Fibroblast of the aortic adventitia (primary cell): ENCODE measurements at regions not wholly inside any gene's neighbourhood (a gene's known extent, or its start where the extent isn't known, plus 50 kb on each side); places are given as distances from the start of the nearest gene placed in this dataset.

Source experiments
- DNase-seq: peaks from one replicate; pipeline ENCODE4 v3.0.0-alpha.2; 2010; ENCODE audit warnings: low read depth
- H3K4me3 ChIP-seq: 2 replicates; pipeline ENCODE4 v1.5.1; 2011; ENCODE audit warnings: low read depth, mild to moderate bottlenecking, control low read depth, low read length, moderate library complexity
- CTCF ChIP-seq: IDR thresholded peaks from 2 replicates; pipeline ENCODE4 v1.5.1; 2011; ENCODE audit warnings: mild to moderate bottlenecking, low read length, control low read depth, inconsistent platforms; ENCODE audit not compliant: insufficient read depth

DNA sequence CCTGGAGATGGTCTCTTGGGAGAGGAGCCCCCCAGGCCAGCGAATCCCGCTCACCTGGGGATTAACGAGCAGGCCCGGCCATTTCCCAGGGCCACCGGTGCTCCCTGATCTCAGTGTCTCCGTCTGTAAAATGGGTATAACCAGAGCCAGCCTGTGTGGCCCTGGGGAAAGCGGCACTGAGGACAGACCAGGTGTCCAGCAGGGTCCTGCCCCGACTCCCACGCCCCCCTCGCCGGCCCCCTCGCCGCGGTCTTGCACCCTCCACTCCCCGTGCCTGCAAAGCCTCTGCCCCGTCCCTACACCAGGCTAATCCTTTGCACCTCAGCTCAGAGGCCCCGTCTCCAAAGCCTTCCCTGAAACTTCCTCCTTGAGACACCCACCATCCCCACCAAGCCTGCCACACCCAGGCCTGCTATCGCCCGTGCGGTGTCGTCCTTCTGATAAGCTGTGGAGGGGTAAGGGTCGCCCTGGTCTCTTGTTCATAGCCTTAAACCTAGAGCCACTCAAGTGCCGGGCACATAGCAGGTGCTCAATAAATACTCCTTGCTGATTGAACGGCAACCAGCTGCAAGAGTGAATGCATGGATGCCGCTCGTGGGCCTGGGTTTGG, 259.1 kb downstream of the C16orf95 start:
- no peak for TF ChIP-seq CTCF
- no peak overlapping the region for H3K4me3 ChIP-seq
- DNase-seq, result no peak

DNA sequence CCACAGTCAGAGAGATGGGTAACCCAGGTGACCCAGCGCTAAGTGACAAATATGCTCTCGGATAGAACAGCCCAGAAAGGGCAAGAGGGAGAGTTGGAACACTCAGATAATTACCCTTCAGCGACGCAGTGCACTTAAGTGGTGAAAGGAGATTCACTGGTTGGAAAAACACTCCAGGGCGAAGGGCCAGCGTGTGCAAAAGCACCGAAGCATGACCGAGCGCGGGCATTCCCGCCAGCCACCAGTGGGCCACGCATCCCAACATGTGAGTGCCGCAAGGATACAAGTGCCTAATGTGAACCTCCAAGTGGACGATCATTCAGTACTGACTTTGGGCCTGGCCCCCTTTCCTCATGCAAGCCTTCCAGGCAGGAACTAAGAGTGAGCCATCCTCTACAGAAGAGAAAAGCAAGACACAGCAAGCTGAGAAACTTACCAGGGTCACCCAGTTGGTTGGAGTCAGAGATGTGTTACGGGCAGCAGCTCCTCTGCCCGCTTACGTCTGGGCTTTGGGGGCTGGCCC, 258.4 kb downstream of the C16orf95 start:
- no peak for DNase-seq
- H3K4me3 ChIP-seq, result no peak overlapping the region
- no peak for TF ChIP-seq CTCF

DNA sequence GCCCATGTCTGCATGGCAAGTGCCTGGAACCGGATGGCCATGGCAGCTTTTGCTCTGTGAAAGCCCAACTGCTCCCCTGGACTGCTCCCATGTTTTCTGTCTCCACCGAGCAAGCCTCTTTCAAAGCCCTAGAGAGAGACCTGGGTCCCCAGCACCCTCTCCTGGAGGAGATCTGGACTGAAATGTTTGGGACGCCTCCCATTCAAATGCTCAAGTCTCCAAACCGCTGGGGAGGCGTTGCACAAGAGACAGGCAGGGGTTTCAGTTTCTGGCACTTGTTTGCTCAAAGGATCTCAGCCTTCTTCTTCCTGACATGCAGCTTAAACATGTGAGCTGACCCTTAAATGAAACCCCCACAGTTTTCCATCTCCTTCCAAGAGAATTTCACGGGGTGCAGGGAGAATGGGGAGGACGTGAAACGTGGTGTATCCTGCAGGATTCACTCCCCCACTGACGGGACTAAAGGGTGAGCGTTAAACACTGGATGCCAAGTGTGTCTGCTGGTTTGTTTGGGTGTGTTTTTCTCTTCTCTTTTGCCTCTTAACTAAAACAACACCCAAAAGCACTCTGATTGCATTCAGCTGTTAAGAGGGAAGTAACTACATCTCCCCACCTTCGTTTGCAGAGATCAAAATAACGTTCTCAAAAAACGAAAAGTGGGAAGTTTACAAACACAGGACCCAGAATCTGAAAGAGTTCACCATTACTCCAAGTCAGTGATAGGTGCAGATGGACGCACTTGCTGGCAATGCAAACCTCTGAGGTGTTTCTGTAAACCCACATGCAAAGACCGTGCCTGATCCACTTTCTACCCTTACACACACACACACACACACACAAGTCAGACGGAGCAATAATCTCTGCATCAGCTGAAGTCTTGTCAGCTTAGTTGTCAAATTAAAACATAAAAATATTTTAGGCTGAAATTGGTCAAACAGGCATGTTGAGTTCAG, 256.9 kb downstream of the C16orf95 start:
- peak; percentile 18 for TF ChIP-seq CTCF
- no peak overlapping the region for H3K4me3 ChIP-seq
- peak; percentile 63 for DNase-seq

- TF ChIP-seq CTCF, result no peak
- H3K4me3 ChIP-seq, result no peak overlapping the region
- no peak for DNase-seq
Observed at GRCh38 chr16:87061243-87061920, 255.8 kb downstream of the C16orf95 start.

DNA sequence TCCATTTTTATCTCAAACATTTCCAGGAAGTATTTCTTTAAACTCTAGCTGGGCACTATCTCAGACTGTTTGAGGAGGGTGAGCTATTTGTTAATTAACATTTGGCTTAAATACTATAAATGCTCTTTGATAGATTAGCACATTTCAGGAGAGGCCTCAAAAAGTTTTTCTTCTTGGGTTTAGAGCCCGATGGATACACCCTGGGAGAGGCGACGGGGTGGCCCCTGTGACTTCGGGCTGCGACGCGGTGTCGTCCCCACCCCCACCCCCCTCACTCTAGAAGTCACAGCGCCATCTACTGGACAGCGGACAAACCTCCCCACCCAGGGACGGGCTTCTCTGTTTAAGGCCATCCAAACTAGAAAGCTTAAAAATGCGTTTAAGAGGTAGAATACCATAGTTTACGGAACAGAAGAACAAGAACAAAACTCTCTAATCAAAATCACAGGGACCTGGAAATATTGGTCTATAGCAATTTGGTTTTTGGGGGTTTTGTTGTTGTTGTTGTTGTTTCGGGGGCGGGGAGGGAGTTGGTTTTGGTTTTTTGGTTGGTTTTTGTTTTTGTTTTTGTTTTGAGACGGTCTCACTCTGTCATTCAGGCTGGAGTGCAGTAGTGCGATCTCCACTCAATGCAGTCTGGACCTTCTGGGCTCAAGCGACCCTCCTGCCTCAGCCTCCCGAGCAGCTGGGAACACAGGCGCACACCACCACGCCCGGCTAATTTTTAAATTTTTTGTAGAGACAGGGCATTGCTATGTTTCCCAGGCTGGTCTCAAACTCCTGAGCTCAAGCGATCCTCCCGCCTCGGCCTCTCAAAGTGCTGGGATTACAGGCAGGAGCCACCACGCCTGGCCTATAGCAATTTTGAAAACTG, 254.4 kb downstream of the C16orf95 start:
- peak; percentile 82 for TF ChIP-seq CTCF
- peak overlapping the region; percentile 44 for H3K4me3 ChIP-seq
- peak; percentile 78 for DNase-seq

DNA sequence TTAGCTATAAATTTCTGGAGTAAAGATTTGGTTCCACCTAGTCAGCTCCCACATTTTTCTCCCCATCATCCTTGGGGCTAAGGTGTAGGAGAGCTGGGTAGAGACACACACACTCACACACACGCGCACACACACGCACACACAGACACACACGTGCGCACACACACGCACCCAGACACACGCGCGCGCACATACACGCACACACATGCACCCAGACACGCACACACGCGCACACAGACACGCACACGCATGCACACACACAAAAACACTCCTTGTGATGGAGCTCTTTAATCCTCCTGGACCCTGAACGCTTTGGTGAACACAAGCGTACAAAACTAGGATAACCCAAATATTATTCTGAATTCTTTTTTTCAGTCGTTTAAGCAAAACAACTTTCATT, 253.6 kb downstream of the C16orf95 start:
- H3K4me3 ChIP-seq, result no peak overlapping the region
- DNase-seq, result no peak
- no peak for TF ChIP-seq CTCF
